ENCODE measurements at regions not wholly inside any gene's neighbourhood (a gene's known extent, or its start where the extent isn't known, plus 50 kb on each side); places are given as distances from the start of the nearest gene placed in this dataset.

DNA sequence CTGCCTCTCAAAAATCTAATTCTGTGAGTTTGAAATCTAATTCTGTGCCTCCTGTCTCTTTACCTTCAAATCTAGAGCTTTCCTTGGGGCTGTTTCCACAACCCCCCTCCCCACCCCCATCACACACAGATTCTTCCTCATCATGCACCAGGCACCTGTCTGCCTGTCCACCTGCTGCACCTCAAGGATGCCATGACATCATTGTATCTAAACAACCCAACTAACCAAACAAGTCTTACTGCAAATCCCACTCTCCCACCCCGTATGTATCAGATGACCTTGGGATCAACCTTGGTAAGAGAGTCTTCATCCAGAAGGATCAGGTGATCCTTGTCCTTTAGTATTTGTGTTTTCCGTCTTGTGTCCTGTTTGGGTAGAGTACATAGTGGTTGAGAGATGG, 102.7 kb upstream of the SIM2 start:
- no peak for TF ChIP-seq POLR2A (IDR thresholded peaks at IDR 0.05)
- no peak for TF ChIP-seq CTCF (IDR thresholded peaks at IDR 0.05 in 4 of 5, conservative IDR thresholded peaks at IDR 0.05 in 1 of 5)
